Vagina (tissue), 2 donors: ENCODE measurements at regions not wholly inside any gene's neighbourhood (a gene's known extent, or its start where the extent isn't known, plus 50 kb on each side); places are given as distances from the start of the nearest gene placed in this dataset.

Experiments
- POLR2A ChIP-seq, 2 donors: fragments of 450-650 bp; IDR thresholded peaks; one replicate each; pipeline ENCODE4 v1.6.1; 2017; ENCODE audit warnings: antibody characterized with exemption in 2 of 2, mild to moderate bottlenecking in 2 of 2, moderate library complexity in 2 of 2
- POLR2AphosphoS5 ChIP-seq, 2 donors: sonication (generic); formaldehyde crosslinking; IDR thresholded peaks; one replicate each; pipeline ENCODE4 v1.9.0; 2017; ENCODE audit warnings: antibody characterized with exemption in 2 of 2, mild to moderate bottlenecking in 2 of 2, low read depth in 1 of 2; ENCODE audit not compliant: insufficient read depth in 1 of 2
- TF ChIP-seq, protein P1 (sequence below), 3 experiments: fragments of 450-650 bp in 2 of 3; fragments of 200-600 bp in 1 of 3; sonication (generic) in 1 of 3; IDR thresholded peaks; one replicate each; pipeline ENCODE4 v1.5.1; 2017 to 2019; ENCODE audit warnings: antibody characterized with exemption in 3 of 3, mild to moderate bottlenecking in 2 of 3, moderate library complexity in 2 of 3

- TF ChIP-seq POLR2AphosphoS5 (IDR thresholded peaks at IDR 0.05; ENCODE audit: insufficient read depth in 1 of 2, low read depth in 1 of 2) (no peak), POLR2A (IDR thresholded peaks at IDR 0.05) (no peak)
- TF ChIP-seq, protein P1, sequence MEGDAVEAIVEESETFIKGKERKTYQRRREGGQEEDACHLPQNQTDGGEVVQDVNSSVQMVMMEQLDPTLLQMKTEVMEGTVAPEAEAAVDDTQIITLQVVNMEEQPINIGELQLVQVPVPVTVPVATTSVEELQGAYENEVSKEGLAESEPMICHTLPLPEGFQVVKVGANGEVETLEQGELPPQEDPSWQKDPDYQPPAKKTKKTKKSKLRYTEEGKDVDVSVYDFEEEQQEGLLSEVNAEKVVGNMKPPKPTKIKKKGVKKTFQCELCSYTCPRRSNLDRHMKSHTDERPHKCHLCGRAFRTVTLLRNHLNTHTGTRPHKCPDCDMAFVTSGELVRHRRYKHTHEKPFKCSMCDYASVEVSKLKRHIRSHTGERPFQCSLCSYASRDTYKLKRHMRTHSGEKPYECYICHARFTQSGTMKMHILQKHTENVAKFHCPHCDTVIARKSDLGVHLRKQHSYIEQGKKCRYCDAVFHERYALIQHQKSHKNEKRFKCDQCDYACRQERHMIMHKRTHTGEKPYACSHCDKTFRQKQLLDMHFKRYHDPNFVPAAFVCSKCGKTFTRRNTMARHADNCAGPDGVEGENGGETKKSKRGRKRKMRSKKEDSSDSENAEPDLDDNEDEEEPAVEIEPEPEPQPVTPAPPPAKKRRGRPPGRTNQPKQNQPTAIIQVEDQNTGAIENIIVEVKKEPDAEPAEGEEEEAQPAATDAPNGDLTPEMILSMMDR (IDR thresholded peaks at IDR 0.05), result no peak
These were observed 490.3 kb downstream of the PIK3C3 start for GRCh38 chr18:42445359-42445758.
